Activated naive CD4-positive, alpha-beta T cell treated with Interleukin-2 at 50 U/mL for 16 hours (primary cell): ENCODE measurements at regions not wholly inside any gene's neighbourhood (a gene's known extent, or its start where the extent isn't known, plus 50 kb on each side); places are given as distances from the start of the nearest gene placed in this dataset.

Source experiments
- DNase-seq: peaks from one replicate; pipeline ENCODE4 v3.0.0-alpha.2; 2020

GRCh38 chr13:39167018-39167417 is 128.8 kb downstream of the NHLRC3 start:
- DNase-seq, result no peak

- no peak for DNase-seq
Observed at GRCh38 chr13:39170711-39171110, 132.5 kb downstream of the NHLRC3 start.

GRCh38 chr13:39185326-39185725 is 147.1 kb downstream of the NHLRC3 start:
- no peak for DNase-seq

- DNase-seq, result no peak
Observed at GRCh38 chr13:39186205-39186875, 148.1 kb downstream of the NHLRC3 start.

- no peak for DNase-seq
Observed at GRCh38 chr13:39189778-39190177, 151.5 kb downstream of the NHLRC3 start.

GRCh38 chr13:39196965-39197646 is 158.8 kb downstream of the NHLRC3 start:
- no peak for DNase-seq

GRCh38 chr13:39197647-39198007 is 159.4 kb downstream of the NHLRC3 start:
- no peak for DNase-seq

GRCh38 chr13:39200249-39200910 is 162.1 kb downstream of the NHLRC3 start:
- no peak for DNase-seq

GRCh38 chr13:39201180-39201579 is 162.9 kb downstream of the NHLRC3 start:
- no peak for DNase-seq

GRCh38 chr13:39202746-39203145 is 164.5 kb downstream of the NHLRC3 start:
- no peak for DNase-seq

GRCh38 chr13:39208636-39209035 is 170.4 kb downstream of the NHLRC3 start:
- DNase-seq, result no peak

- DNase-seq, result no peak
Observed at GRCh38 chr13:39209731-39210531, 171.7 kb downstream of the NHLRC3 start.

- no peak for DNase-seq
Observed at GRCh38 chr13:39210961-39211534, 172.8 kb downstream of the NHLRC3 start.

- DNase-seq, result no peak
Observed at GRCh38 chr13:39215971-39216370, 177.7 kb downstream of the NHLRC3 start.

- DNase-seq, result no peak
Observed at GRCh38 chr13:39217471-39217870, 179.2 kb downstream of the NHLRC3 start.

GRCh38 chr13:39224671-39225240 is 186.5 kb downstream of the NHLRC3 start:
- DNase-seq, result no peak

- DNase-seq, result no peak
Observed at GRCh38 chr13:39225860-39226259, 187.6 kb downstream of the NHLRC3 start.

GRCh38 chr13:39226359-39226758 is 188.1 kb downstream of the NHLRC3 start:
- no peak for DNase-seq

- DNase-seq, result no peak
Observed at GRCh38 chr13:39232401-39232980, 194.2 kb downstream of the NHLRC3 start.

GRCh38 chr13:39232999-39233398 is 194.7 kb downstream of the NHLRC3 start:
- DNase-seq, result no peak

- no peak for DNase-seq
Observed at GRCh38 chr13:39233519-39233918, 195.3 kb downstream of the NHLRC3 start.

GRCh38 chr13:39244561-39245230 is 206.4 kb downstream of the NHLRC3 start:
- DNase-seq, result no peak
